Esophagus muscularis mucosa (tissue), 4 donors: ENCODE measurements at regions not wholly inside any gene's neighbourhood (a gene's known extent, or its start where the extent isn't known, plus 50 kb on each side); places are given as distances from the start of the nearest gene placed in this dataset.
A peak's percentile ranks its signal among the peaks of the same experiment; 100 is the strongest.

Experiments
- CTCF ChIP-seq, 3 experiments: fragments of 200-600 bp in 2 of 3; fragments of 450-650 bp in 1 of 3; sonication (generic) in 2 of 3; IDR thresholded peaks; one replicate each; pipeline ENCODE4 v1.5.1; 2017 to 2019; ENCODE audit warnings: antibody characterized with exemption in 3 of 3, mild to moderate bottlenecking in 2 of 3, moderate library complexity in 1 of 3
- EP300 ChIP-seq: sonication (generic); formaldehyde crosslinking; IDR thresholded peaks from one replicate; pipeline ENCODE4 v1.6.1; 2017; ENCODE audit warnings: antibody characterized with exemption
- POLR2A ChIP-seq: fragments of 450-650 bp; IDR thresholded peaks from one replicate; pipeline ENCODE4 v1.6.1; 2017; ENCODE audit warnings: antibody characterized with exemption, moderate library complexity, mild to moderate bottlenecking, low read depth

GRCh38 chr12:116426391-116427136 lies 132.6 kb upstream of the MAP1LC3B2 start:
- TF ChIP-seq CTCF (IDR thresholded peaks at IDR 0.05): peak in 1 of 3 experiments; percentile 25
- TF ChIP-seq POLR2A: no peak
- TF ChIP-seq EP300: no peak
